ENCODE measurements at regions not wholly inside any gene's neighbourhood (a gene's known extent, or its start where the extent isn't known, plus 50 kb on each side); places are given as distances from the start of the nearest gene placed in this dataset.

DNA sequence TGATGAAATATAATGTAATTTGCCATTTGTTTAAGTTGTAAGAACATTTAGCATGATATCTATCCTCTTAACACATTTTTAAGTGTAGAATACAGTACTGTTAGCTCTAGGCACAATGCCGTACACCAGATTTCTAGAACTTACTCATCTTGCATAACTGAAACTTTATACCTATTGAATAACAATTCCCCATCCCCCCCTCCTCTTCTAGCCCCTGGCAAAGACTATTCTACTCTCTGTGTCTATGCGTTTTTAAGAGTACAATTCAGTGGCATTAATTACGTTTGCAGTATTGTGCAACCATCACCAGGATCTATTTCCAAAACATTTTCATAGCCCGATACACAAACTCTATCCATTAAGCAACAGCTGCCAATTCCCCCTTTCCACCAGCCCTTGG is 261.7 kb downstream of the PLOD2 start:
- TF ChIP-seq POLR2A (IDR thresholded peaks at IDR 0.05; ENCODE audit: low read depth, low read length) = no peak
- no peak for TF ChIP-seq TAF1 (IDR thresholded peaks at IDR 0.05; ENCODE audit: borderline replicate concordance, low read depth, low read length)
